Inferior parietal cortex (tissue), 1 donor: ENCODE measurements at regions not wholly inside any gene's neighbourhood (a gene's known extent, or its start where the extent isn't known, plus 50 kb on each side); places are given as distances from the start of the nearest gene placed in this dataset.

Source experiments
- DNase-seq: peaks from one replicate; pipeline ENCODE4 v3.0.0-alpha.2; 2016; ENCODE audit errors: extremely low spot score

GRCh38 chr18:74023220-74023619 lies 124.4 kb downstream of the FBXO15 start:
- DNase-seq = no peak

- no peak for DNase-seq
Observed at GRCh38 chr18:74019864-74020263, 127.8 kb downstream of the FBXO15 start.

DNA sequence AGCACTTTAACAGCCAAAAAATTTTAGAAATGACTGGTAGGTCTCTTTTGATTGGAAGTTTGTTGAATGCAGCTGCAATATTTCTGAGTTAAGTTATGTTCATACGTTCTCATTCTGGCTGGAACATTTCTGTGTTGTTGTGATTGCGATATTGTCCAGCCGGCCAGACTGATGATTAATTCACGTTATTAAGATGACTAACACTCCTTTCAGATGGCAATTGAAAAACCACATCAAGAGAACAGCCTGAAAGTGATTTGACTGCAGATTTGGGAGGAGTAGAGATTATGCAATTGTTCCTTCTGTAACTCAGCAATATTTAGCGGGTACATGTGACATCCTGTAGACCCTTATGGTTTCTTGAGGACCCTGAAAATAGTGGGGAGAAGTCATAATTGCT lies 133.7 kb downstream of the FBXO15 start:
- no peak for DNase-seq

DNA sequence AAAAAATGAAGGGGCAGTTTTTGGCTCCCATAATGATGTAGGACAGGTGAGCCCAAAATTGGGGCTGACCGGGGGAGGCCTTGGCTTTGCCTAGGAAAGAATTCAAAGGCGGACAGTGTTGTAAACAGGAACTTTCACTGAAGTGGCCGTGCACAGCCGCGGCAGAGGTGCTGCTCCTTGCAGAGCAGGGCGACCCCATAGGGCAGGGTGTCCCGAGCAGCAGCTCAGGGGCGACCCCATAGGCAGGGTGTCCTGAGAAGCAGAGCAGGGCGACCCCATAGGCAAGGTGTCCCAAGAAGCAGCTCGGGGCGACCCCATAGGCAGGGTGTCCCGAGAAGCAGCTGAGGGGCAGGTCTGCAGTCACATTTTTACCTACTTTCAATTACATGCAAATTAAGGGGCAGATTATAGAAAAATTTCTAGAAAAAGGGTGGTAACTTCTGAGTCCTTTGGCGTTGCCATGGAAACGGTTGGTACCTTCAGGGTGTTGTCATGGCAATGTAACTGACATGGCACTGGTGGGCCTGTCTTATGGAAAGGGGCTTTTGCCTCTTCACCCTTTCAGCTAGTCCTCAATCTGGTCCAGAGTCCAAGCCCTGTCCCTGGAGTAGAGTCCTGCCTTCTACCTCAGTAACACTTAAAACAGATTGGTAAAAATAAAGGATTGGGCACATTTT lies 134.5 kb downstream of the FBXO15 start:
- DNase-seq = no peak

- no peak for DNase-seq
Observed at GRCh38 chr18:74006143-74006542, 141.5 kb downstream of the FBXO15 start.

DNA sequence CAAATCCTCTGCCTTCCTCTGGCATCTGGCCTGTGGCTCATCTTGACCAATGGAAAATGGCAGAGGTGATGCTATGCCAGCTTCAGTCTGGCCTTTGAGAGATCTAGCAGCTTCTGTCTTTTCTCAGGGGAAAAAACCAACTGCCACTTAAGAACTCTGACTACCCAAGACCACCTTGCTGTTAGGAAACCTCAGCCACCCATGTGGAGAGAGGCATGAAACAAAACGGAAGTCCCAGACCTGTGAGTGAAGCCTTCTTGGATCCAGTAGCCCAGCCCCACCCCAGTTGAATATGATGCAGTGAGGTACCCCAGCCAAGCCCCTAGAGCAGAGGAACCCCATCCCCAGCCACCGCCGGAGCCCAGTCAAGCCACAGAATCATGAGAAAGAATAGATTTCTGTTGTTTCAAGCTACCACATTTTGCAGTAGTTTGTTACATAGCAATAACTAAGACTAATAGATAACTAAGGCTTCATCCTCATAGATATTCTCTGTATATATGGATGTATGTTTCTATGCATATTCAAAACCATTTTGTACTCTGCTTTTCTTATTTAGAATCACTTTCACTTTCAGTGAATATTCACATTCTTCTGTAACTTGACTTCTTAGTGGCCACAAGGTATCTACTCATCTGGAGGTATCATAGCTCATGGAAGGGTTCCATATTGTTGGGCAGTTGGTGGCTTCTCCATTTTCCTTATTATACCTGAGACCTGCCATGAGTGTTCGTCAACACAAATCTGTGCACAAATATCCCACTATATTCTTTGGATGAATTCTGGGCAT lies 142.1 kb downstream of the FBXO15 start:
- no peak for DNase-seq

DNA sequence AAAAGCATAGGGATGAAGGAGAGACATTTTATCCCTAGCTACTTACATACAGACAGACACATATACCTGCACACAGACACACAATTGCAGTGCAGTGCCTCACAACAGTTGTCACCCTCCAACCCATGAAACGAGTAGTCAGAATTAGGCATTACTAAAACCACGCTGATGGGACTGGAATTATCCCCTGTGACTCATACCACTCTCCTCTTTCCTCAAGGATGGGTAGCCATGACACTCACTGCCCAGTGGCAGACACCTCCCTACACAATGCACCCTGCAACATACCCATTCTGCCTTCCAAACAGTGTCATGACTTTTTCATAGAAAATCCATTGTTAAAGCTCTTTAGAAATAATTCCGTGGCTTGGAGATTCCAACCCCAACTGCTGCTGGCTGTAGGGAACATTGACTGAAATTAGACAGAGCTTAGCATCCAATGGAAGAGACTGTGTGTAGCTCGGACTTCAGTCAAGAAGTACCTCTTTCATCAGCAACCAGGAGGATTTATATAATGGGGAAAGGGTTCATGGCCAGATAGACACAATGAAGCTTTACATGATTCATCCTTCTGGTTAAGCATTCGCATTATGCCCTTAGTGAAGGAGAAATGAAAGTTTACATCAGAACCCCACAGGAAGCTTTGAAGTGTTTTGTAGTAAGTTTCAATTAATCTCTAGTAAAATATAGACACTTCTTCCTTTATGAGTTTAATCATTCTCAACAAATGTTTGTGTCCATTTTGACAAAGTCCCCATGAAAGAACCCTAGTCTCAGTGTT lies 155.2 kb downstream of the FBXO15 start:
- no peak for DNase-seq

DNA sequence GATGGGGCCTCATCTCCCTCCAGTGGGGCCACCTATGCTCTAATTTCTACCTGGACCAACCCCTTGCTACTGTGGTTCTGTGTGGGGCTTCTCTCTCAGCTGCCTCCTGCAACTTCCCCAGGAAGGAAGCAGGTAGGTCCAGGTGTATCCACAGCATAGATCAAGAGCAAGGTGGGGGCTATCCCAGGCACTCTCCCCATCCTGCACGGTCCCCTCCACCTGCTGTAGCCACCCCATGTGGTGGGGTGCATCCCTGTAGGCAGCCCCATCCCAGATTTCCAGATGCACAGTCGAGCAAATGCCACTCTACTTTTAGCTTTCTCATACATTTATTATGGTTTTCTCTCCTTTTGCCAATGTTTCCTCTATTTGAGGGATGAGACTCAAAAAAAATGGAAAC lies 156.1 kb downstream of the FBXO15 start:
- no peak for DNase-seq

- no peak for DNase-seq
Observed at GRCh38 chr18:73990258-73990657, 157.4 kb downstream of the FBXO15 start.

DNA sequence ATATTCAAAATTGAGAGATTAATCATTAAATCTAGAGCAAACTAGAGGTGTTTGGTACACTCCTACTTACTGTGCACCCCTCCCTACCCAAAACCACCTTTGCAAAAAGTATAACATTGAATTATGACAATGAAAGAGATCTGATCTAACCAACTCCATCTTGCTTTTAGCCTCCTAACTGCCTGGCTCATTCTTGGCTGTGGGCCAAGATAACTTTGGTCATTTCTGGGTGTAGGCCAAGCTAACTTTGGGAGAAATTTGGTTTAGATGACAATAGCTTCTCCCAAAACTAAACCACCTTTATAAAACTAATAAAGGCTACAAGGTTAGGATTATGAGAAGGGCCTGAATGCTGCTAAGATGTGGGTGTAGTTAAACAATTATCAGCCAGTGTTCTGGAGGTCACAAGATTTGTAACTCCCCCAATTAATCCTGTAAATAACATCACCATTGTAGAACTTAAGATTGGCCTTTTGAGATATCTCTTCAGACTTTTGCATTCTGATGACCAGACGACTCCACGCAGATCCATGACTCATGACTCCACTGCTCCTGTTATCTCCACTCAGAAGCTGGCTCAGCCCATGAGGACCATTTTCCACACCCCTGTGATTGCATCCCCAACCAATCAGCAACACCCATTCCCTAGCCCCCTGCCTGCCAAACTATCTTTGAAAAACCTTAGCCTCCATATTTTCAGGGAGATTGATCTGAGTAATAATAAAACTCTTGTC lies 160.2 kb downstream of the FBXO15 start:
- DNase-seq = no peak

DNA sequence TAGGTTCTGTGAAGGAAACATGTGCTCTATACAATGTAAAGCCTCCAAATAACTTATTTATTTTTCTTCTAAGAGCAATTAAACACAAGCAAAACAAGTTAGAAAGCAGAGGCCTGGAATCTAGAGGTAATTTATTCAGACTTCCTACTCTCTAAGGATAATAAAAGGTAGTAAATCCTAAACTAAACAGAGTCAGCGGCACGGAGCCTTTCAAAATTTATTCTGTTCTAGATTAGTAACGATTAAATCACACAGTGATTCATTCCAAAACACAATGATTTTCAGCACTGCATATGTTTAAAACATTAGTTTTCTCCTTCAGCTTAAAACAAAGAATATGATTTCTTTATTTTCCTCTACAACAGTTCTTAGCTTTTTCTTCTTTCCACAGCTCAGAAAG lies 160.9 kb downstream of the FBXO15 start:
- peak; percentile 33 for DNase-seq

DNA sequence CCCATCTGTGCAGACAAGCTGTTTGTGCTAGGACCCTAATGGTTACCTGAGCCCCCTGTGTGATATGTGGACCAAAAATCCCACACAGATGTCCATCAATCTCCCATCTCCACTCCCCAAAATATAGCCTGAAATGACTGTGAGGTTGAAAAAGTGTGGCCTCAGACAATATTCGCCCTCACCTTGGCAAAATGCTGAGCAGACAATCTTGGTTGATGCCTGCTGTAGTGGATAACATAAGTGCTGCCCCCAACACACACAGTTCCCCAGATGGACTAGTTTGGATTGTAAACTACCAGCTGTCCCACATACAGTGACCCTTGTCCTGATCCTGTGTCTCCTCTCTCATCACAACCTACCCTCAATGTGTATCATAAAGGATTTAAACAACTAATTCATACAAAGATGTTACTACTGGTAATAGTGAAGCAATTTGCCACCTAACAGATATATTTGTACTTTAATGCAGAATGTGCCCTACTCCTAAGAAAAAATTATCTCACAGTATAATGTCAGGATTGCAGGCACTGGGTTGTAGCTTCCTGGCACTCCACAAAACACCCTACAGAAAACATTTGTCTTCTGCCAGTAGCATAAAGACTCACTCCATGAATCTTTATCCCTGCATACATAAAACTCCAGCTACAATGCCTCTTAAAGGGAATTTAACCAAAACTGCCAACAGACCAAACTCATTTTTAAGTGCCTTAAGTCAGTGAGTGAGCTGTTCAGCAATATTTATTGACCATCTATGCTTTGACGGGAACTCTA lies 161.6 kb downstream of the FBXO15 start:
- no peak for DNase-seq

DNA sequence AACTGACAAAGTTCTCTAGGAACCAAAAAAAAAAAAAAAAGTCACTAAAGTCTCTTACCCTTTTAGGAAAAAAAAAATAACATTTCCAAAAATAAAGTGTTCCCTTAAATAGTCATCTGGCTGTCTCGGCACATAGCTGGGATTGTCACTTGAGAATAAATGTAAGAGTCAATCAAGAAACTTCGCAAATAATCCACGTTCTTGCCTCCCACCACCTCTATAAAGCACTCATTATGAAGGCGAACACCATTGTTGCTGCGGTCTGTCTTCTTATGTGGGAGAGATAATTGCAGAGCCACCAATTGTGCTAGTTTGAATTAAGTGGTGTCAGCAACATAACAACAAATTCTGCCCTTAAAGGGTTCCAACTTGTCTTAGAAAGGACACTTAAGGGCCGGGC lies 163.7 kb downstream of the FBXO15 start:
- no peak for DNase-seq

DNA sequence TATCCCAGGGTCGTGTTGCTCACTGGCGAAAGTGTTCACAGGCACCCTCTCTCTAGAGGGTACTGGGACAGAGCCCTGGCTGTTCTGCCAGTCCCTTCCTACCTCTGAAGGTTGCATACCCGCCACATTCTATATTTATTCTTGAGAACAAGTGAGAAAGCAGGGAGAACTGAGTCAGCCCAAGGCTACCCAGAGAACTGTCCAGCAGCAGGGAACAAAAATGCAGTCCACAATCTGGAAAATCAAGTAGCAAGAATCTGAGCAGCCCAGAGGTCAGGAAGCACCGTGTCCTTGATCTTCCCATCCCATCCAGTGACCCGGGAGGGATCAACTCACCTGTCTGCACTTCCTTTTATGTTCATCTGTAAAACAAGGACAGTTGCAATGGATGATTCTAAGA lies 164.1 kb downstream of the FBXO15 start:
- DNase-seq = no peak

DNA sequence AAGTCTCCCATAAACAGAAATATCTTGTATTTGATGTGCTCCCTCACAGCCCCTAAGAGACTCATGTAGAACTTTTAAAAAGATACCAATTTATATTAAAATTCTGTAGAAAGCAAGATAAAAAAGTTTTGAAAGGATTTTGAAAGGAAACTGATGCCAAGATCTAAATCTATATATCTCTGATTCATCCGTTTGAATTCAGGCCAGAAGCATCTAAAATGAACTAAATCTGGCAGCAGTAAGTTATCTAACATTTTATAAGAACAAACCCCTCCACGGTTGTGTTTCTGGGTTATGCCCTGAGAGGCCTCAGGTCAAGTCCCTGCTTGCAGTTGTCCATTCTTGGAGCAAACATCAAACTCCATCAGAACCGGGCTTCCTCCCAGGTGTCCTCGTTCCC lies 165.8 kb downstream of the FBXO15 start:
- DNase-seq = peak; percentile 38

- DNase-seq = peak; percentile 48
Observed at GRCh38 chr18:73980289-73980979, 167.2 kb downstream of the FBXO15 start.

DNA sequence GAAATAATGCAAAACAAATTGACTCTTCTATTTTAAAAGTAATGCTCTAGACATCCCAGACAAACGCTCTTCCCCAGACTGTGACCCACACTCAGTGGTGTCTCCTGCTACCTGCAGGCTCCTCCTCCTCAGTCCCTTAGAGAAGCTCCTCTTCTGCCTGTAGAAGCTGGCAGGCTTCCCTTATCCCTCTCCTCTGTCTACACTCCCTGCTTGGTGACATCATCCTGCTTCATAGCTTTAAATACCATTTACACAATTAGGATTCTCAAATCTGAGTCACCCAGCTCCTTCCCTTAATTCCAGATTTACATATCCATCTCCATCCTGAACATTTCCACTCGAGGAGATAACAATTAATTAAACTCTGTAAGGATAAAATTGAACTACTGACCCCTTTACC lies 167.9 kb downstream of the FBXO15 start:
- DNase-seq = peak; percentile 47

DNA sequence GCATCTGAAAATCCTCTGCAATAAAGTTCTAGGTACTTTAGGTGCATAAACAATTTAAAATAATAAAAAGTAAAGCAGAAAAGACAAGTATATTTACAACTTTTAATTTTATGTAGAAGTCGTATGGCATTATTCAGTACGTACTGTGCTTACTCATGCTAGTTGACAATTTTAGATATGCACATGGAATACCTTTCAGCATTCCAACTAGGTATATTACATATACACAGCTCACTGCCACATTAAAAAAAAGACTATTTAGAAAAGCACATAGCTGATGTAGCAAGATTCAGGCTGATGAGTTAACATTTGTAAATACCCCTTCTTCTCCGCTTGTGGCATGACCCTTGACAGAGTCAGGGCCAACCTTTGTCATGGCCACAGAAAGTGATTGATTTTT lies 171.2 kb downstream of the FBXO15 start:
- no peak for DNase-seq

DNA sequence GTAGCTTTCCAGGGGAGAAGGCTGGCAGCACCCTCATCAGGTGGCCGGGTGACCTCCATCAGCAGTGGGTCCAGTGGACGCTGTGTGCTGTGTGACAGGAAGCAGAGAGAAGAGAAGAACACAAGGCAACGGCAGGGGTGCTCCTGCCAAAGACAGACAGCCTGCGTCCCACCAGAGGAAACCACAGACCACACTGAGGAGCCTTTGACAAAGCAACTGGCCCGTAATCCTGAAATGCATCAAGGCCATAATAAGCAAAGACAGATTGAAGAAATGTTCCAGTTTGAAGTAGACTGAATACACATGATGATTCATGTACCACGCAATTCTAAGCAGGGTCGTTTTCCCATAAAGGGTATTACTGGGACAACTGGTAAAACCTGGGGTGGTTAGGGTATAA lies 172.4 kb downstream of the FBXO15 start:
- no peak for DNase-seq

GRCh38 chr18:73973972-73974371 lies 173.7 kb downstream of the FBXO15 start:
- no peak for DNase-seq

- no peak for DNase-seq
Observed at GRCh38 chr18:73966954-73967353, 180.7 kb downstream of the FBXO15 start.
